Activated naive CD8-positive, alpha-beta T cell treated with anti-CD3 and anti-CD28 coated beads, Interleukin-2, amount 50 U/mL, for 16 hours (primary cell): ENCODE measurements at regions not wholly inside any gene's neighbourhood (a gene's known extent, or its start where the extent isn't known, plus 50 kb on each side); places are given as distances from the start of the nearest gene placed in this dataset.
"Not testable (repeated sequence)": the region's sequence is repeated elsewhere in the genome, so short reads cannot be mapped to it uniquely, and the experiment has no call there.

Source experiments
- DNase-seq: peaks from one replicate; pipeline ENCODE4 v3.0.0-alpha.2; 2020; ENCODE audit warnings: low read depth, low spot score

GRCh38 chr5:89668821-89669220 is 740.7 kb downstream of the CETN3 start:
- no peak for DNase-seq

DNA sequence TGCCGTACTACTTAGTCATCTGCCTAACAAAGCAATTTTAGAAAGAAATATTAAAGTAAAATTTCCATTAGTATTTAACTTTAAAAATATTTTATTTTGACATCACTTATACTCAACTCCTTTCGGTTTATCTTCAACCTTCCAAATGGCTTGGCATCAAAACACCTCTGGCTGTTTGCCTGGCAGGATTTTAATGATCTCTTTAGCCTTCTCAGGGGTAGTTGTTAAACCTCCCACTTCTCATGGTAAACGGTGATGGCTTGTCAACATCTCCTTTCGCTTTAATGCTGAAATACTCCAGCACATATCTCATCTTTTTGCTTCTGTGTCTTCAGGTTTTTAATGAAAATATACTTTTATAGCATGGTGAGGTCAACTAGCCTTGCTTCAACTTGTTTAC is 747.1 kb downstream of the CETN3 start:
- DNase-seq: no peak

- DNase-seq: no peak
Observed at GRCh38 chr5:89638871-89639270, 755.9 kb upstream of the MEF2C start.

GRCh38 chr5:89634176-89634575 is 751.2 kb upstream of the MEF2C start:
- DNase-seq: not testable (repeated sequence)

DNA sequence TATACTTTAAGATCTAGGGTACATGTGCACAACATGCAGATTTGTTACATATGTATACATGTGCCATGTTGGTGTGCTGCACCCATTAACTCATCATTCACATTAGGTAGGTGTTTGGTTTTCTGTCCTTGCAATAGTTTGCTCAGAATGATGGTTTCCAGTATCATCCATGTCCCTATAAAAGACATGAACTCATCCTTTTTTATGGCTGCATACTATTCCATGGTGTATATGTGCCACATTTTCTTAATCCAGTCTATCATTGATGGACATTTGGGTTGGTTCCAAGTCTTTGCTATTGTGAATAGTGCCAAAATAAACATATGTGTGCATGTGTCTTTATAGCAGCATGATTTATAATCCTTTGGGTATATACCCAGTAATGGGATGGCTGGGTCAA is 747.1 kb upstream of the MEF2C start:
- not testable (repeated sequence) for DNase-seq

DNA sequence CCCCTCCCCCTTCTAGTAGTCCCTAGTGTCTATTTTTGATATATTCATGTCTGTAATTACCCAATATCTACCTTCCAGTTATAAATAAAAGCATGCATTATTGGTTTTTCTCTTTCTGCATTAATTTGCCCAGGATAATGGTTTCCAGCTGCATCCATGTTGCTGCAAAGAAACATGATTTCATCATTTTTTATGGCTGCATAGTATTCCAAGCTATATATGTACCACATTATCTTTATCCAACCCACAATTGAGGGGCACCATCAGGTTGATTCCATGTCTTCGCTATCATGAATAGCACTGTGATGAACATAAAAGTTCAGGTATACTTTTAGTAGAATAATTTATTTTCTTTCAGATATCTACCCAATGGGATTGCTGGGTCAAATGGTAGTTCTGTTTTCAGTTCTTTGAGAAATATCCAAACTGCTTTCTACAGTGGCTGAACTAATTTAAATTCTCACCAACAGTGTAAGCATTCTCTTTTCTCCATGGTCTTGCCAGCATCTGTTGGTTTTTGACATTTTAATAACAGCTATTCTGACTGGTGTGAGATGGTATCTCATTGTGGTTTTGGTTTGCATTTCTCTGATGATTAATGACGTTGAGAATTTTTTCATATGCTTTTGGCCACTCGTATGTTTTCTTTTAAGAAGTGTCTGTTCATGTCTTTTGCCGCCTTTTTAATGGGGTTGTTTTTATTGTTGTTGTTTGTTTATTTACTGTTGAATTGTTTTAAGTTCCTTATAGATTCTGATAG is 746.1 kb upstream of the MEF2C start:
- DNase-seq: no peak

GRCh38 chr5:89615839-89616518 is 733.0 kb upstream of the MEF2C start:
- no peak for DNase-seq

GRCh38 chr5:89613222-89613956 is 730.4 kb upstream of the MEF2C start:
- DNase-seq: no peak

GRCh38 chr5:89606939-89607534 is 724.1 kb upstream of the MEF2C start:
- DNase-seq: no peak

DNA sequence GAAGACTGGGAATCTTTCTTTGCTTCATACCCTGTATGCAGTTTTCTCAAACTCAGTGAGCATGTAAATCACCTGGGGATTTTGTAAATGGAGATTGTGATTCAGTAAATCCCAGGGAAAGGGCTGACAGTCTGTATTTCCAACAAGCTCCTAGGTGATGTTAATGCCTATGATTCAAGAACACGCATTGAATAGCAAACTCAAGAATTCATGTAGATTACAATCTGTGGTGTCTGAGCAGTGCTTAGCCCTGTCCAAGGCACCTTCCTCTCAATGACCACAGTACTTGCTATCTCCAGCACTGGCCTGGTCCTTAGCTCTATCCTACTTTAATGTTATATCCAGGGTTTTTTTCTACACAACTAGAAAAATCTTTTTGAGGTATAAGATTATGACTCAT is 721.4 kb upstream of the MEF2C start:
- no peak for DNase-seq

- no peak for DNase-seq
Observed at GRCh38 chr5:89601880-89602279, 718.9 kb upstream of the MEF2C start.

GRCh38 chr5:89597878-89598277 is 714.9 kb upstream of the MEF2C start:
- DNase-seq: no peak

- no peak for DNase-seq
Observed at GRCh38 chr5:89596821-89597220, 713.8 kb upstream of the MEF2C start.

- no peak for DNase-seq
Observed at GRCh38 chr5:89595056-89595455, 712.1 kb upstream of the MEF2C start.

DNA sequence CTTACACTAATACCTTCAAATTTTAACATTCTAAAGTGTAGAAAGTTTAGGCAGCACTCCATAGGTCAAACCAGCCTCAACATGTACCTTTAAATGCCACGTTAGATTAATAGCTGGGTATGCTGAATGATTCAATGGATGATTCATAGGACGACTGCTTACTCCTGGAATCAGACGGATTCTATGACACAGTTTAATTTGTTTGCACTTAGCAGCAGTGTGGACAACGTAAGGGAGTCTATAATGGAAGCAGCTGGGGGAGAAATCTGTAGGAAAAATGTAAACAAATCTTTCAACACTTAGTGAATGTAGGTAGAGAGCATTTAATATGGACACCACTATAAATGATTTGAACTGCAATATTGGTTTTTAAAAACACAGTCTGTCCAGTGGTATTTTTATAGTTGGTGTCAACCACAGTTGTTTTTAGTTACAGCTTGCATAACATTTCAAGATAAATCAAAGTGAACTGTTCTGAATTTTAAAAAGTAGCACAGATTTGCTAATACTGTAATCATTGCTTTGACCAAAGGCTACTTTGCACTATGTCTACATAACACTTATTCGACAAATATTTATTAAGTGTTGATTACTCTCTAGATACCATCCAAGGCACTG is 701.5 kb upstream of the MEF2C start:
- no peak for DNase-seq

- no peak for DNase-seq
Observed at GRCh38 chr5:89583534-89583933, 700.5 kb upstream of the MEF2C start.

GRCh38 chr5:89582768-89583339 is 699.9 kb upstream of the MEF2C start:
- DNase-seq: no peak

GRCh38 chr5:89580976-89581375 is 698.0 kb upstream of the MEF2C start:
- DNase-seq: no peak

- DNase-seq: no peak
Observed at GRCh38 chr5:89575319-89575718, 692.3 kb upstream of the MEF2C start.

DNA sequence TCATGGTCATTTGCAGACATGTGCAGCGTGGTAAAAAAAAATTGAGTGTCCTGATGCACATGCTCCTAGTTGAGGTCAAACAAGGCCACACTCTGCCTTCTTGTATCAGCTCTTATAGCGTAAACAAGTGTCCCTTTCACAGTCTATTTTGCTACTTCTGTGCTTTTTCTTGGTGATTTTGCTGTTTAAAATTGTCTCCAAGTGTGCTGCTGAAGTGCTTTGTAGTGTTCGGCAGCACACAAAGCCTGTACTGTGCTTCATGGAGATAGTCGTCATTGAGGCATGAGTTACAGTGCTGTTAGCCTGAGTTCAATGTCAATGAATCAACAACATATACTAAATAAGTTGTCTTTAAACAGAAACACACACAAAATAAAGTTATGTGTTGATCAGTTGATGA is 690.4 kb upstream of the MEF2C start:
- no peak for DNase-seq

DNA sequence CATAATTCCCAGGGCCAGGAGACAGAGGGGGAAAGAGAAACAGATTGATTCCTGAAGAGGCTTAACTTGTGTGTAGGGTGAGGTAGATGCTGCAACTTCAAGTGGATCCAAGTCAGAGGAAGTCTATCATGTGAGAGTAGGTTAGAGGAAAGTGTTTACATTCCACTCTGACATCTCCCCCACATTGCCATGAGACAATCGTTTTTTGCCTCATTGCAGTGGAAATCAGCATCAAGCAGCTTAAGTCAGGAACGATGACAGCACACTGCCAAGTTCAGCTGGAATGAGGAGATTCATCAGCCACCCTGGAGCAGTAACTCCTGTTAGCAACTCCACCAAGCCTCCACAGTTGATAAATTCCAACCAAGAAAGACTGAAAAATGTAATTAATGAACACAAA is 689.7 kb upstream of the MEF2C start:
- DNase-seq: no peak
